Activated naive CD4-positive, alpha-beta T cell treated with anti-CD3 and anti-CD28 coated beads, Interleukin-2, amount 50 U/mL, for 16 hours (primary cell): ENCODE measurements at regions not wholly inside any gene's neighbourhood (a gene's known extent, or its start where the extent isn't known, plus 50 kb on each side); places are given as distances from the start of the nearest gene placed in this dataset.
"Not testable (repeated sequence)": the region's sequence is repeated elsewhere in the genome, so short reads cannot be mapped to it uniquely, and the experiment has no call there.

Experiments
- DNase-seq: peaks from one replicate; pipeline ENCODE4 v3.0.0-alpha.2; 2020

GRCh38 chr7:37549076-37549931 is 100.6 kb upstream of the ELMO1 start:
- no peak for DNase-seq

- DNase-seq = no peak
Observed at GRCh38 chr7:37550426-37550825, 101.8 kb upstream of the ELMO1 start.

- DNase-seq = no peak
Observed at GRCh38 chr7:37550872-37551271, 102.2 kb upstream of the ELMO1 start.

GRCh38 chr7:37552030-37552429 is 103.4 kb upstream of the ELMO1 start:
- DNase-seq = no peak

GRCh38 chr7:37552439-37552838 is 103.8 kb upstream of the ELMO1 start:
- DNase-seq = not testable (repeated sequence)

GRCh38 chr7:37555528-37555927 is 106.9 kb upstream of the ELMO1 start:
- no peak for DNase-seq

GRCh38 chr7:37557571-37558209 is 109.0 kb upstream of the ELMO1 start:
- DNase-seq = no peak

- DNase-seq = no peak
Observed at GRCh38 chr7:37558320-37559096, 109.8 kb upstream of the ELMO1 start.

GRCh38 chr7:37570145-37570544 is 113.4 kb upstream of the GPR141 start:
- DNase-seq = no peak

- no peak for DNase-seq
Observed at GRCh38 chr7:37571806-37572205, 111.8 kb upstream of the GPR141 start.

- no peak for DNase-seq
Observed at GRCh38 chr7:37577412-37577811, 106.2 kb upstream of the GPR141 start.

- no peak for DNase-seq
Observed at GRCh38 chr7:37577901-37578300, 105.7 kb upstream of the GPR141 start.

GRCh38 chr7:37578350-37578749 is 105.2 kb upstream of the GPR141 start:
- DNase-seq = no peak

- DNase-seq = no peak
Observed at GRCh38 chr7:37580376-37580775, 103.2 kb upstream of the GPR141 start.

GRCh38 chr7:37584651-37585463 is 98.7 kb upstream of the GPR141 start:
- not testable (repeated sequence) for DNase-seq

GRCh38 chr7:37590824-37591223 is 92.7 kb upstream of the GPR141 start:
- no peak for DNase-seq

GRCh38 chr7:37592366-37592765 is 91.2 kb upstream of the GPR141 start:
- no peak for DNase-seq

- DNase-seq = no peak
Observed at GRCh38 chr7:37594602-37595001, 89.0 kb upstream of the GPR141 start.

- no peak for DNase-seq
Observed at GRCh38 chr7:37598824-37599223, 84.7 kb upstream of the GPR141 start.

GRCh38 chr7:37601321-37601720 is 82.2 kb upstream of the GPR141 start:
- DNase-seq = no peak

GRCh38 chr7:37604078-37604477 is 79.5 kb upstream of the GPR141 start:
- DNase-seq = no peak

GRCh38 chr7:37617406-37617805 is 66.2 kb upstream of the GPR141 start:
- DNase-seq = not testable (repeated sequence)

GRCh38 chr7:37633048-37633447 is 50.5 kb upstream of the GPR141 start:
- DNase-seq = no peak
